HG03432 (cell line): ENCODE measurements at regions not wholly inside any gene's neighbourhood (a gene's known extent, or its start where the extent isn't known, plus 50 kb on each side); places are given as distances from the start of the nearest gene placed in this dataset.

ENCODE experiments used
- ATAC-seq: cut with Tn5 transposase; IDR thresholded peaks from one replicate; pipeline ENCODE4 v1.9.1; 2021; ENCODE audit warnings: mild to moderate bottlenecking, moderate library complexity; ENCODE audit not compliant: unreplicated experiment

GRCh38 chr12:88790231-88790630, 210.0 kb upstream of the KITLG start:
- no peak for ATAC-seq

- ATAC-seq: no peak
These were observed 203.9 kb upstream of the KITLG start for GRCh38 chr12:88784166-88784565.

GRCh38 chr12:88782351-88782750, 202.1 kb upstream of the KITLG start:
- no peak for ATAC-seq

GRCh38 chr12:88781909-88782308, 201.6 kb upstream of the KITLG start:
- no peak for ATAC-seq

GRCh38 chr12:88778064-88778463, 197.8 kb upstream of the KITLG start:
- ATAC-seq: no peak

- ATAC-seq: no peak
These were observed 195.5 kb upstream of the KITLG start for GRCh38 chr12:88775742-88776151.

GRCh38 chr12:88767699-88768098, 187.4 kb upstream of the KITLG start:
- no peak for ATAC-seq

GRCh38 chr12:88764781-88765480, 184.7 kb upstream of the KITLG start:
- no peak for ATAC-seq

- ATAC-seq: no peak
These were observed 183.3 kb upstream of the KITLG start for GRCh38 chr12:88763536-88764100.

GRCh38 chr12:88758176-88758575, 177.9 kb upstream of the KITLG start:
- no peak for ATAC-seq

- no peak for ATAC-seq
These were observed 176.6 kb upstream of the KITLG start for GRCh38 chr12:88756917-88757316.

- ATAC-seq: no peak
These were observed 175.9 kb upstream of the KITLG start for GRCh38 chr12:88756153-88756552.

GRCh38 chr12:88753707-88754106, 173.4 kb upstream of the KITLG start:
- ATAC-seq: no peak

GRCh38 chr12:88753066-88753465, 172.8 kb upstream of the KITLG start:
- no peak for ATAC-seq

GRCh38 chr12:88752183-88752582, 171.9 kb upstream of the KITLG start:
- ATAC-seq: no peak

- ATAC-seq: no peak
These were observed 170.7 kb upstream of the KITLG start for GRCh38 chr12:88750867-88751543.

- ATAC-seq: no peak
These were observed 166.1 kb upstream of the KITLG start for GRCh38 chr12:88746386-88746785.

- no peak for ATAC-seq
These were observed 163.8 kb upstream of the KITLG start for GRCh38 chr12:88743946-88744685.

GRCh38 chr12:88737838-88738472, 157.7 kb upstream of the KITLG start:
- no peak for ATAC-seq

- ATAC-seq: no peak
These were observed 155.8 kb upstream of the KITLG start for GRCh38 chr12:88736031-88736430.

- no peak for ATAC-seq
These were observed 152.7 kb upstream of the KITLG start for GRCh38 chr12:88733008-88733407.
